ENCODE measurements at regions not wholly inside any gene's neighbourhood (a gene's known extent, or its start where the extent isn't known, plus 50 kb on each side); places are given as distances from the start of the nearest gene placed in this dataset.
"Not testable (repeated sequence)": the region's sequence is repeated elsewhere in the genome, so short reads cannot be mapped to it uniquely, and the experiment has no call there.

DNA sequence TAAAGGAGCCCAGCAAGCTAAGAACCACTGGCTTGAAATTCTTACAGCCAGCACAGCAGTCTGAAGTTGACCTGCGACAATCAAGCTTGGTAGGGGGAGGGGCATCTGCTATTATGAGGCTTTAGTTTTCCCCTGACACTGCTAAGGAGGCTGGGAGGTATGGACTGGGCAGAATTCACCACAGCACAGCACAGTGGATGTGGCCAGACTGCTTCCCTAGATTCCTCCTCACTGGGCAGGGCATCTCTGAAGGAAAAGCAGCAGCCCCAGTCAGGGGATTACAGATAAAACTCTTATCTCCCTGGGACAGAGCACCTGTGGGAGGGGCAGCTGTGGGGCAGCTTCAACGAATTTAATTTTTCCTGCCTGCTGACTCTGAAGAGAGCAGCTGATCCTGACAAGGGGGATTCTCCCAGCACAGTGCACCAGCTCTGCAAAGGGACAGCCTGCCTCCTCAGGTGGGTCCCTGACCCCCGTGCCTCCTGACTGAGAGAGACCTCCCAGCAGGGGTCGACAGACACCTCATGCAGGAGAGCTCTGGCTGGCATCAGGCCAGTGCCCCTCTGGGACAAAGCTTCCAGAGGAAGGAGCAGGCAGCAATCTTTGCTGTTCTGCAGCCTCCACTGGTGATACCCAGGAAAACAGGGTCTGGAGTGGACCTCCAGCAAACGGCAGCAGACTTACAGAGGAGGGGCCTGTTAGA, 71.6 kb upstream of the CARMIL1 start:
- DNase-seq (ENCODE audit: low read depth in 1 of 2, low spot score in 2 of 2); H3K4me1 ChIP-seq (replicated peaks in 1 of 4; ENCODE audit: control insufficient read depth in 3 of 4, insufficient read depth in 4 of 4, low read length in 3 of 4); H2BK12ac ChIP-seq (ENCODE audit: low read depth, low read length); H3K4me3 ChIP-seq (ENCODE audit: extremely low read depth in 1 of 4, insufficient read depth in 2 of 4, low read depth in 3 of 4, low read length in 4 of 4); H2BK120ac ChIP-seq (replicated peaks; ENCODE audit: low read depth, low read length); H3K23me2 ChIP-seq (ENCODE audit: low read depth, low read length); H3K27me3 ChIP-seq (replicated peaks in 1 of 4; ENCODE audit: control insufficient read depth in 3 of 4, extremely low read depth in 1 of 4, insufficient read depth in 3 of 4, low read length in 3 of 4); H3K9ac ChIP-seq (replicated peaks in 1 of 4; ENCODE audit: extremely low read depth in 1 of 4, low read depth in 3 of 4, low read length in 3 of 4); H3K14ac ChIP-seq (ENCODE audit: insufficient read length); H4K91ac ChIP-seq (replicated peaks; ENCODE audit: insufficient read length, low read length); H3K23ac ChIP-seq (ENCODE audit: insufficient read length); H2BK5ac ChIP-seq (ENCODE audit: low read depth, low read length); H3K79me1 ChIP-seq (ENCODE audit: low read depth, low read length); H3K56ac ChIP-seq (replicated peaks; ENCODE audit: insufficient read length, low read depth, low read length); H3K79me2 ChIP-seq (ENCODE audit: control insufficient read depth in 1 of 2, insufficient read depth in 2 of 2, low read length in 2 of 2); H4K20me1 ChIP-seq (replicated peaks in 1 of 2; ENCODE audit: control insufficient read depth in 1 of 2, insufficient read depth in 2 of 2, low read length in 2 of 2); H3K4ac ChIP-seq (replicated peaks; ENCODE audit: insufficient read length, low read depth, low read length); H2AK5ac ChIP-seq (ENCODE audit: low read depth, low read length); POLR2A ChIA-PET (ENCODE audit: partially characterized antibody); H3K9me3 ChIP-seq (ENCODE audit: insufficient read depth in 2 of 2, low read depth in 1 of 2, low read length in 1 of 2); FAIRE-seq; H3K18ac ChIP-seq (ENCODE audit: extremely low read depth, low read length); H2BK15ac ChIP-seq (ENCODE audit: low read length); H2BK20ac ChIP-seq (ENCODE audit: low read length); H3K27ac ChIP-seq (ENCODE audit: low read depth, low read length); H4K5ac ChIP-seq (ENCODE audit: insufficient read length, low read depth, low read length); H3K36me3 ChIP-seq (ENCODE audit: control insufficient read depth in 2 of 4, insufficient read depth in 4 of 4, low read length in 3 of 4): not testable (repeated sequence)
- 0 out of 2 replicates have a peak overlapping the region, but pooled peaks have one; percentile 14 for H4K8ac ChIP-seq (ENCODE audit: extremely low read depth, insufficient read depth, low read length)
- 67% methylated on average over 5 of the region's 5 CpGs; no CpG with 5 or more reads in 1 of the 2 experiments for WGBS, 2 experiments (ENCODE audit: extremely low coverage in 1 of 2, insufficient coverage in 1 of 2, insufficient read length in 1 of 2, insufficient replicate concordance in 2 of 2, low coverage in 1 of 2, low lambda C conversion rate in 2 of 2, missing lambda C conversion rate in 1 of 2)
- H3K4me2 ChIP-seq (ENCODE audit: insufficient read depth in 1 of 2, low read depth in 2 of 2, low read length in 2 of 2) = 0 out of 4 replicates have a peak overlapping the region, but pooled peaks of 1 of the 2 experiments have one; percentile 33
- CTCF ChIA-PET (ENCODE audit: partially characterized antibody) = interaction anchor here (1.3 to 3.8 kb wide), 2 partner anchors 16 to 512 kb away, joined by 4 to 16 read pairs; no protein-coding TSS in a partner anchor
- peak overlapping the region; percentile 87 for H2AFZ ChIP-seq (ENCODE audit: low read length)

Measured in H1 (cell line).